HS-27A (cell line): ENCODE measurements at regions not wholly inside any gene's neighbourhood (a gene's known extent, or its start where the extent isn't known, plus 50 kb on each side); places are given as distances from the start of the nearest gene placed in this dataset.

Experiments
- DNase-seq: peaks from one replicate; pipeline ENCODE4 v3.0.0-alpha.2; 2012; ENCODE audit warnings: low read depth, missing footprints

- DNase-seq: no peak
Measured at GRCh38 chr10:85547460-85548023, 819.1 kb downstream of the GRID1 start.

GRCh38 chr10:85548034-85548433 lies 818.6 kb downstream of the GRID1 start:
- DNase-seq: no peak
